GM19324 (cell line): ENCODE measurements at regions not wholly inside any gene's neighbourhood (a gene's known extent, or its start where the extent isn't known, plus 50 kb on each side); places are given as distances from the start of the nearest gene placed in this dataset.

Experiments used
- ATAC-seq: cut with Tn5 transposase; IDR thresholded peaks from one replicate; pipeline ENCODE4 v1.9.1; 2021; ENCODE audit warnings: mild to moderate bottlenecking, moderate library complexity; ENCODE audit not compliant: unreplicated experiment, low FRiP score

- no peak for ATAC-seq
Measured at GRCh38 chr1:168782559-168783116, 53.6 kb upstream of the DPT start.

DNA sequence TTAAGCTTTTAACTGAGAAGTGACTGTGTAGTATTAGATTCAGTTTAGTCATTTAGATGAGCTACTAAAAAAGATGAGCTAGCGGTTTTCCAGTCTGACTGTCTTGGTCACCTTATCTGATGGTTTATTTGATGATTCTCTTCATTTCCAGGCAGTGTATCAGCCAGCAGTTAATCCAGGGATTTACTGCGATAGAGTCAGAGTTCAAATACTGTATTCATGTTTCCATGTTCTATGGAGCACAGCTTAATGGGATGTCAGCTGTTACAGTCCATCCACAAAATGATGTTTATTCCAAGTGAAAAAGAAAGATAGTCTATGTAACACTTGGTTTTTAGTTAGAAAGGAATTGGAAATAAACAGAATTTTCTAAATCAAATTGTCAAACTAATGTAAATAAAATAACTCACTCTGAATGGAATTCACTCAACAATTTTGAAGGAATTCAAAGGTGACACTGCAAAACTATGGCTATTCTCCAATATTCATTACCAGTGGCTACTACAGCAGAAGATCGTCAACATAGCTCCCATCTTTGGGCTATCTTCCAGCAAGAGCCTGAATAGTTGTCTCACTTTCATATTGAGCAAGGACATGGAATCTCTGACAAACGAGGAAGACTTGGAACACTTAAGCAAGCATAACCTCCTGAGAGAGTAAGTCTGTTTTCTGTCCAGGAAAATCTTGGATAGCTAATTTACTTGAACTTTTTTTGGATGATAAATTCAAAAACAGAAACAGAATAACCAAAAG lies 54.6 kb upstream of the DPT start:
- no peak for ATAC-seq

- ATAC-seq: no peak
Measured at GRCh38 chr1:168786476-168787330, 57.7 kb upstream of the DPT start.

DNA sequence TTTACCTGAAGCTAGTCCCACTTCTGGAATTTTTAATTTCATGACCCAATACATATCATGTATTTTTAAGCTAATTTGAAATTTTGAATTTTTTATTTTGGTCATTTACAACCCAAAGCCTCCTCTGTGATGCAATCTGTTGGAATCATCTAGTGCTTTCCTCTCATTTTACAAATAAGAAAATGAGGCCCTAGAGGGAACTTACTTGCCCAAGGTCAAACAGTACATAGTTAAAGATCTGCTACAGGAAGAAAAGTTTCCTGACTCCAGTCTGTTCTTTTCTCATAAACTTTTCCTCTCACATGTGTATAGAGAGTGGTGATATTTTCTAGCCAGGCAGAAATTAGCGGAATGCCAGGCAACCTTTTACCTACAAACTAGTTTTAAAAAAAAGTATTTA lies 59.3 kb upstream of the DPT start:
- no peak for ATAC-seq

- ATAC-seq: no peak
Measured at GRCh38 chr1:168789501-168789900, 60.5 kb upstream of the DPT start.

DNA sequence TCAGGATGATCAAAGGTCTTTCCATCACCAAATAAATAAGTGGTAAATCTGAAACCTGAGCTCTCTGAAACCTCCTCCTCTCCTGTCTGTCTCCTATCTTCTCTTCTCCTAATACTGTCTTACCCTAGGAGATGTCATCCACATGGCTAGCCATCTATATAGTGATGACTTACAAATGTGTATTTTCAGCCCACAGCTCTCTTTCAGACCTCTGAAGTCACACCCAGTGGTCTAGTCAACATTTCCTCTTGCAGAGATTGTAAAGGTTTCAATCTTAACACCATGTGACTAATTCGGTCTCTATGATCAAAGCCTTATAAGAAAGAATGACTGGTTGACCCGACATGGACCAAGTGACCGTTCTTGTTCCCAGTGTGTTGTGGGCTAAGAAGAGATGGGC lies 63.1 kb upstream of the DPT start:
- no peak for ATAC-seq

DNA sequence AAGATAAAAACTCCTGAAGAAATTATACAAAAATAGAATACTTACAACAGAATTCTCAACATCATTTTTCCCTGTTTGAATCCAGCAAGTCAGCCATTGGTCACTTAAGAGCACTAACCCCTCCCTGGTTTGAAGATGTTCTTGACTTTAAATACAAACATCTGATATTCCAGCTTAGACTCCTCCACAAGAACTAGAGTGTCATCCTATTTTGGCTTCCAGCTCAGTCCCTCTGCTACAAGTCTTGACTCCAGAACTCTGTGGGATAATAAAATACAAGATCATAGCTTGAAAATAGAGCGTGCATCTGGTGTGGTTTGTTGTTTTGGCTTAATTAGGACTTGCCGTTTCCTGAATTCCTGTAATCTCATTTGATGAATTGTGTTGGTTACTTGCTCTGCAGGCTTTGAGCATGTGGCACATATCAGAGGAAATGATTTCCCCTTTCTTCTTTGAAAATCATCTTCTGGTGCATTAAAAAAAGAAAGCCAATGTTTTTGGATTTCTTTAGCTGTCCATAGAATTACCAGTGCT lies 63.7 kb upstream of the DPT start:
- no peak for ATAC-seq

DNA sequence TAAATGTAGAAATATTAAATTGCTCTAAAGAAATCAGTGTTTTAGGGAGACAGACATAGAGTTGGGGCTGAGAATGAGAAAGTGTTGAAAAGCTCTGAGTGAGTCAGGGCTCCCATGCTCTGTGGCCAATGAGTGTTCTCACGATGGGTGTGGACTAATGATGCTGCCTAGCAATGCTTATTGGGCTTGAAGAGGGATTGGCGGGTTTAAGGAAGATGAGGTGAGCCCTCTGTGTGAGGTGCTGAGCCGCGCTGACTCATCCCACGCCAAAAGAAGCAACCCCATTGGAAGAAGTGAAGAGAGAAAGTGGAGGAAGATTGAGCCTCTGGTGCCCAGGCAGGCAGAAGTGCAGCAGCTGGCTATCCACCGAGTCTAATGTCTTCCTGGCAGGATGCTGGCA lies 65.1 kb upstream of the DPT start:
- no peak for ATAC-seq

DNA sequence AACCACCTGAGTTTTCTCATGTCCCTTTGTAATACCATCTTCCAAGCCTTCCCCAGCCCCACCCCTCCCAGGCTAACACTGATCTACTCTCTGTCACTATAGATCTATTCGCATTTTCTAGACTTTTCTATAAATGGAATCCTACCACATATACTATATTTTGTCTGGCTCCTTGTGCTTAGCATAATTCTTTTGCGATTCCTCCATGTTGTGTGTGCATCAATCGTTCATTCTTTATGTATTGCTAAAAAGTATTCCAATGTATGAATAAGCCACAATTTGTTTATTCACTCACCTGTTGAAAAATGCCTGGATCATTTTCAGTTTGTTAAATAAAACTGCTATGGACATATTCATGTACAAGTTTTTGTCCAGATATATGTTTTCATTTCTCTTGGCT lies 66.7 kb upstream of the DPT start:
- no peak for ATAC-seq

DNA sequence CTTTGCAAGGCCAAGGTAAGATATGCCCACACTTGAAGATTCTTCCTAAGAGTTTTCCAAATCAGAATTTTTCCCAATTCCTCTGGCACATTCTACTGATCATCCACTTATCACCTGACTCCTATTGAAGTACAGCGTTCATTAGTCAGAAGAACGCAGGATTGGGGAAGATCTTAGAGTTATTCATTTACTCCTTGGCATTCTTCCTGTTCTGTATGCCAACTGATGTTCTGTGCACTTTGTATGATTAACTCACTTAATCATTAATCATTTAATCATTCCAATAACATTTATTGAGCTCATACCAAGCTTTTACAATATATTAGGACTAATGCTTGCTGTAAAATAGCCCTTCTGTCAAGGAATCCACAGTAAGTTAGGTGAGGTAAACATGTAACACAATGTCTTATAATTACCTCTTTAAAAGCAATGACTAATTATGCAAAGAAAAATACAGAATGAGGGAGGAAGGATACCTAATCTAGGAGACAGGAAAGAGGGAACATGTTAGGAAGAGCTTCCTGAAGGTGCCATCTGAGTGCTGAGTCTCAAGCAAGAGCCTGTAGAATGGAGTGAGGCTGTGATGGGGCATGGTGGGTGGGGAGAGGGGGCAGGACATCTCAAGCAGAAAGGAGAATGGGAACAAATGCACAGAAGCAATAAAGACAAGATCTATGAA lies 71.1 kb upstream of the DPT start:
- ATAC-seq: no peak

GRCh38 chr1:168801032-168801745 lies 72.2 kb upstream of the DPT start:
- no peak for ATAC-seq

DNA sequence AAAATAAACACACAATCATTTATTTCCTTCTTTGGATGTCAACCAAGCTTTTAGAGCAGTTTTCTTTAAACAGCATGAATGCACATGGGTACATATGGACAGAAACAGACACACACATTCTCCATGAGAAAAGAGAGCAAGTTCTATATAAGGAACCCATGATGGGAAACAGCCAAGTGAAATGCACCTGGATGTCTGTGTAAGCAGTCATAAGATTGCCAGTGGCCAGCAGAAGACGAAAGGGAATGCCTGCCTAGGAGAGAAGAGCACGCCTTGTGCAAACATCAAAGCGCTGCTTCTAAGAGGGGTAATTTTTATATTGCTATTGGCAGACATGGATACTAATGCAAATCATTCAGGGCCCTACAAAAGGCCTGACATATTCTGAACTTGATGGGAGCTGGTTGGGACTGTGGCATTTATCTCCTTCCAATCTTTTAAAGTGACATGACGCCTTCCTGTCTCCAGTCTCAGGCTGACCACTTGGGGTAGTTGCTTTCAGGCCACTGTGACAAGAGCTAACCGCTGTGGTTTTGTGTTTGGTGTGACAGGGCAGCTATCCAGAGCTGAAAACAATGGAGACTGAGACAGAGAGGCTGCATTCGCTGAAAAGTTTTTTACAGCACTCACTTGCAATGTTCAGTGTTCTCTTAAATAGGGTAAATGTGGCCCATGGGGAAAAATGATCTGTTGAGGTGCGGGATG lies 75.0 kb upstream of the DPT start:
- no peak for ATAC-seq

GRCh38 chr1:168806952-168807351 lies 77.9 kb upstream of the DPT start:
- ATAC-seq: no peak

DNA sequence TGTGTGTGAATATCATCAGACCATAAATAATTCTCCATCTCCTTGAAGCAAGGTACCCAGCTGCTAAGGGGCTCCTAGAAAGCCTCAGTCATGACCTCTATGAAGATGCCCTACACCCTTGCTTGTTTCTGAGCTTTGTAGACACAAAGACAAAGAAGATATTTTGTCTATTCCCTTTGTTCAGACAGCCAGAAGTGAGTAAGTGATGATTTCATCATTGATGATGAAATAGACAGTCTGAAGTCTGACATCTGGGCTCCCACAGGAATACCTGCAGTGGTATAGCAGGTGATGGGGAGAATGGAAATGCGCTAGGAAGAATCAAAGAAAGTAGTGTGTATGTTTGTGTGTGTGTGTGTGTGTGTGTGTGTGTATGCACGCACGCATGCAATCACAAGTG lies 82.2 kb upstream of the DPT start:
- ATAC-seq: no peak

- no peak for ATAC-seq
Measured at GRCh38 chr1:168819668-168820067, 90.7 kb upstream of the DPT start.

GRCh38 chr1:168821434-168821833 lies 92.4 kb upstream of the DPT start:
- no peak for ATAC-seq

DNA sequence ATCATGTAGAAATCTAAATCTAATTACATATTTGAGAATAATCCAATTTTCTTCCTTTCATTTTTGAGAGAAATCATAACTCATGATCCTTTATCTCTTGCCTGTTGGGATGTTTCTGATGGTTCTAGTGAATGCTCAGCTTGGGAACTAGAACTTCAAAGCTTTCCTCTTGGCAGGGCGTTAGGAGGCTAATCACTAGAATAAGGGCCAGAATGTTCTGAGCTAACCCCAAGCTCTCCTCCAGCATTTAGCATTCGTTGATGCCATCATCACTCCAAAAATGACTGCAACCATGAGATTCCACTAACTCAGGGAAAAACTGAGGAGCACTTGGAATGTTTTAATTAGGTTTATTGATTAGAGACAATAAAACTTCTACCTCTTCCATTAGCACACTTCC lies 93.9 kb upstream of the DPT start:
- ATAC-seq: no peak

DNA sequence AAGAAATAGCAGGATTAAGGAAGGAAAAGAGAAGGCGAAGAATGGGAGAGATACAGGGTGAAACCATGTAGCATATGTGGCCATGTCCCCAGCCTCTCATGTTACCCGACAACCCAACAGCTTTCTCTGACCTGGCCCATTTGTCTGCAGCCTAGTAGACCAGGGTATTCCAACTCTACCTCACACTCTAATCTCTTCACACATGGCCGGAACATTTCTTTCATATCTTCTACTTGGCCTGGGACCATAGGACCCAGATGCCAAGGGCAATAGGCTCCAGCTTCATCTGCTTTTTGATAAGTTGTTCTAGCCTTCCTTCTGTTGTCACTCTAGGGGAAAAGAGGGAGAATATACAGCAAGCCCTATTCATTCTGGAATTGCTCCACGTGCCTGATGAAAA lies 95.0 kb upstream of the DPT start:
- no peak for ATAC-seq

DNA sequence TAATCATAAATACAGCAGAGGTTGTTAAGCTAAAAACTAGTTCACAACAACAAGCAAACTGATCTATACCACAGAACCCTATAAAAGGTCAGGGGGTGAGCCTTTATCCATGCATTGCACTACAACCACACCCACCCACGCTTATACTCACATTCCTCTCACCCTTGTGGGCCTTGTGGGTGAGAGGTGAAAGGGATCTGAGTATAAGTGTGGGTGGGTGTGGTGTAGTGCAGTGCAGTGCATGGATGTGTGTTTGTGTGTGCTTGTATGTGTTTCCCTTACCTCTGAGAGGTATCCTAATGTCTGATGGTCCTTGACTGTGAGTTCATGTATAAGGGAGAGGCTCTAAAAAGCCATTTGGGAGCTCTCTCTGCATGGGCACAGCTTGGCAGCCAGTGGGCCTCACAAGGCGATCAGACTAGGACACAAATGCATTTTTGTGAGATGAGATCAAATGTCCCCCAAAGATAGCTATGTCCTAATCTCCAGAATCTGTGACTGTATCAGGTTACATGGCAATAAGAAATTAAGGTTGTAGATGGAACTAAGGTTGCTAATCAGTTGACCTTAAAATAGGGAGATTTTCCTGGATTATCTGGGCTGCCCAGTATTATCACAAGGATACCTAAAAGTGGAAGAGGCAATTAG lies 95.5 kb upstream of the DPT start:
- no peak for ATAC-seq
